HUES64 (cell line): ENCODE measurements at regions not wholly inside any gene's neighbourhood (a gene's known extent, or its start where the extent isn't known, plus 50 kb on each side); places are given as distances from the start of the nearest gene placed in this dataset.
"Not testable (repeated sequence)": the region's sequence is repeated elsewhere in the genome, so short reads cannot be mapped to it uniquely, and the experiment has no call there.

Experiments used
- H3K27ac ChIP-seq: 2 replicates; pipeline ENCODE4 v1.7.0; 2013; ENCODE audit warnings: low read depth, low read length, inconsistent platforms
- H3K27me3 ChIP-seq: 2 replicates; pipeline ENCODE4 v1.6.1; 2013; ENCODE audit warnings: mild to moderate bottlenecking, low read length; ENCODE audit not compliant: insufficient read depth
- H3K36me3 ChIP-seq: 2 replicates; pipeline ENCODE4 v1.6.1; 2013; ENCODE audit warnings: mild to moderate bottlenecking, low read length; ENCODE audit not compliant: insufficient read depth
- H3K4me1 ChIP-seq: 2 replicates; pipeline ENCODE4 v1.6.1; 2013; ENCODE audit warnings: mild to moderate bottlenecking, low read length, moderate library complexity; ENCODE audit not compliant: insufficient read depth
- H3K4me3 ChIP-seq: 2 replicates; pipeline ENCODE4 v1.5.1; 2013; ENCODE audit warnings: mild to moderate bottlenecking, low read length, moderate library complexity
- H3K9ac ChIP-seq: 2 replicates; pipeline ENCODE4 v1.6.1; 2013; ENCODE audit warnings: mild to moderate bottlenecking, low read depth, low read length
- H3K9me3 ChIP-seq: 2 replicates; pipeline ENCODE4 v1.6.1; 2013; ENCODE audit warnings: low read depth, low read length; ENCODE audit not compliant: insufficient read depth
- WGBS: fragments of 150-250, 120-280 bp; methylation state at CpG from one replicate; pipeline ENCODE4 v1.1.7; 2013; ENCODE audit warnings: missing lambda C conversion rate; 5-methylcytosine and 5-hydroxymethylcytosine counted together

DNA sequence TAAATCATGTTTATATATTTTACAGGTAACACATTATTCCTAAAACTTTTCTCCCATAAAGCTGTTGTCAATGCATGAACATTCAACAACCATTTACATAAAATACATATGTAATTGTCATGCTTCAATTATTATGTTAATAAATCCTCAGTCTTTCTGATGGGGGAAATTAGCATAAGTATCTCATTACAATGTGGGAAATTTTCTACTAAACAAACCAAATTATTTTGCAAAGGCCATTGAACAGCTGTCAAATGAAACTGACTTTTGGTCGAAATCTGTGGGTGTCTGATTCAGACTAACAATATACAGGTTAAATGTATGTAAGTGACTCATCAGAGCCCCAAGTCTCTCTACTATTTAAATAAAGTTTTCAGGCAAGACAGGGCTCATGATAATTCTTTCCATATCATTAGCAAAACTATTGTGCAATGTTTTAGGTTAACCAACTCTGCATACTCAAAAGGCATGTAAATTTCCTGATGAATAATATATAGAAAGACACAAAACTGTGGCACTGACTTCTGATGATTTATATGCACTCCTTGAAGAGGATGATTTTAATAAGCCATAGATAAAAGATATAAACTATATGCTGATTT is 795.3 kb upstream of the AADAT start:
- Histone ChIP-seq H3K9ac (no peak overlapping the region), H3K4me1 (peaks cover 20% of the 10 kb centered on the region), H3K27ac (peak overlapping the region; percentile 79; the same call in 1 of the 2 replicates), H3K27me3 (no peaks in the 10 kb centered on the region), H3K4me3 (no peak overlapping the region), H3K36me3 (no peaks in the 10 kb centered on the region), H3K9me3 (no peaks in the 10 kb centered on the region)
- WGBS = no CpG with 5 or more reads among the region's 1 CpG

DNA sequence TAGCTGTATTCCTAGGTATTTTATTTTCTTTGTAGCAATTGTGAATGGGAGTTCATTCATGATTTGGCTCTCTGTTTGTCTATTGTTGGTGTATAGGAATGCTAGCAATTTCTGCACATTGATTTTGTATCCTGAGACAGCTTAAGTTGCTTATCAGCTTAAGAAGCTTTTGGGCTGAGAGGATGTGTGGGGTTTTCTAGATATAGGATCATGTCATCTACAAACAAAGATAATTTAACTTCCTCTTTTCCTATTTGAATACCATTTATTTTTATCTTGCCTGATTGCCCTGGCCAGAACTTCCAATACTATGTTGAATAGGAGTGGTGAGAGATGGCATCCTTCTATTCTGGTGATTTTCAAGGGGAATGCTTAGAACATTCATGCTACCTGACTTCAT is 791.9 kb upstream of the AADAT start:
- not testable (repeated sequence) for H3K9me3 ChIP-seq, H3K27me3 ChIP-seq, H3K27ac ChIP-seq, H3K9ac ChIP-seq, H3K4me3 ChIP-seq, H3K36me3 ChIP-seq
- peaks cover 20% of the 10 kb centered on the region for H3K4me1 ChIP-seq

DNA sequence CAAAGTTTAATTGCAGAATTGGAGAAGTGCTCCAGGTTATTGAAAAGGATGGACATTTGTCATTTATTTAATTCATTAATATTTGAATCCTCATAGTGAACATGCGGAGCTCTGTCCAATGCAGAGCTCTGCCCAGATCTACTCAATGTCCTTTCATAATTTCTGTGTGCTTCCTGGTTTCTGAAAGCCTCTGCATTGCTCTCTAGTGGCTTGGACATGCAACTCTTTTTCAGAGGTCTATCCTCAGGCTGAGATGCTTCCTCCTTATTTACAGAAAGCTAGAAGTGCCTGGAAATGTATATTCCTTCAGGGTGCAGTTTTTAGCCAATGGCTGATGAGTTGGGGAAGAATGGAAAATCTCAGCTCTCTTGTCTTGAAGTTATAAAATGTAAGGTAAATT is 786.1 kb upstream of the AADAT start:
- H3K36me3 ChIP-seq = no peaks in the 10 kb centered on the region
- no peak overlapping the region for H3K4me3 ChIP-seq
- 97% methylated on average over 1 of the region's 1 CpG for WGBS
- no peaks in the 10 kb centered on the region for H3K4me1 ChIP-seq
- H3K27ac ChIP-seq = no peak overlapping the region
- H3K9me3 ChIP-seq = no peaks in the 10 kb centered on the region
- no peak overlapping the region for H3K9ac ChIP-seq
- no peaks in the 10 kb centered on the region for H3K27me3 ChIP-seq

DNA sequence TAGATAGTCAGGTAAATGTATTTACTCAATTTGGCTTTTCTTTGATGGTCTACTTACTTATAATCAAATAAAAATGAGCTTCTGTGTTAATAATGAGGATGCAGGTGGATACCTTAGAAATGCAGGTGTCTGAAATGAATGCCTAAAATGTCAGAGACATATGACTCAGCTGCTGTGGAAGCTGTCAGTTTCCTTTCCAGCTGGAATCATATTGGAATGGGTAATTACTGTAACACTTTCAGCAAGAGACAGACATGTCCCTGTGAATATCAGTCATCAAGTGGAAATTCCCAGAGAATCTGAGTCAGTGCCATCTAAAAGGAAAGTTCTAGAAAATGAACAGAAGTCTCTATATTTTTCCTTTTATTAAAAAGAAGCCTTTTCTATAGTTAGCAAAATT is 783.0 kb upstream of the AADAT start:
- Histone ChIP-seq H3K4me3 (no peak overlapping the region), H3K27ac (no peak overlapping the region), H3K27me3 (no peaks in the 10 kb centered on the region), H3K9me3 (no peaks in the 10 kb centered on the region), H3K9ac (no peak overlapping the region), H3K36me3 (no peaks in the 10 kb centered on the region), H3K4me1 (no peaks in the 10 kb centered on the region)

DNA sequence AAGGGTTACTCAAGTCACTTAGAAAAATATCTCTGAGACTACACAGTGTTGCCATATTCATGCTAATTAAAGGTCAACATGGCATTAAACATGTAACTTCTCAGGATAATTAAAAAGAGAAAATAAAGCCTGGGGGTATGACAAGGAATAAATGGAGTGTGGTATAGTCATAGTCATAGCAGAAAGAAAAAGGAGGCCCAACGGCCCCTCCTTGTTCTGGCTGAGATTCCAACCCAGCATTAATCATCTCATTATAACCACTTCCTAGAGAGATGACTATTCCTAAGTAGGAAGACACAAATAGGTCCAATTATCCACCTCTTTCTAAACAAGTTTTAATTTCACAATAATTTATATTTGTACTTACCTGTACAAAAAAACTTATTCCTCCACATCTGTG is 778.4 kb upstream of the AADAT start:
- WGBS = no CpG with 5 or more reads among the region's 1 CpG
- Histone ChIP-seq H3K27me3 (no peaks in the 10 kb centered on the region), H3K4me1 (no peaks in the 10 kb centered on the region), H3K4me3 (no peak overlapping the region), H3K27ac (no peak overlapping the region), H3K9me3 (no peaks in the 10 kb centered on the region), H3K9ac (no peak overlapping the region), H3K36me3 (no peaks in the 10 kb centered on the region)

DNA sequence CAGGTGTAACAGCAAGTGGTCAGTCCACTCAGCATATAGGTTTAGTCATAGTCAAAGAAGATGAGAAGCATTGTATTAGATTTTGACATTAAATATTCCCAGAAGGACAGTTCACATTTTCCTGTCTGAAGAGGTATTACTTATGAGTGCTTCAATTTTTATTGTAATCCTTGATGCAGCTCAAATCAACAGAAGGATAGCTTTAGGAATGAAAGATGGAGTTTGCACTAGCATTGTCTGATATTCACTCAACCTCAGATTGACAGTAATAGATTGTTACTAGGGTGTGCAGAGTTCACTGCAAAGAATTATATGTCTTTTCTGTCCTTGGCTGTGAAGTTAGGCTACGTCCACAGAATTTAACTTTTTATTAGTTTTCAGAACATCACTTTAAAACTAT is 764.3 kb upstream of the AADAT start:
- Histone ChIP-seq H3K36me3 (no peaks in the 10 kb centered on the region), H3K9me3 (no peaks in the 10 kb centered on the region), H3K4me1 (no peaks in the 10 kb centered on the region), H3K27me3 (no peaks in the 10 kb centered on the region), H3K27ac (no peak overlapping the region), H3K9ac (no peak overlapping the region), H3K4me3 (no peak overlapping the region)
- WGBS = no CpG with 5 or more reads among the region's 1 CpG

DNA sequence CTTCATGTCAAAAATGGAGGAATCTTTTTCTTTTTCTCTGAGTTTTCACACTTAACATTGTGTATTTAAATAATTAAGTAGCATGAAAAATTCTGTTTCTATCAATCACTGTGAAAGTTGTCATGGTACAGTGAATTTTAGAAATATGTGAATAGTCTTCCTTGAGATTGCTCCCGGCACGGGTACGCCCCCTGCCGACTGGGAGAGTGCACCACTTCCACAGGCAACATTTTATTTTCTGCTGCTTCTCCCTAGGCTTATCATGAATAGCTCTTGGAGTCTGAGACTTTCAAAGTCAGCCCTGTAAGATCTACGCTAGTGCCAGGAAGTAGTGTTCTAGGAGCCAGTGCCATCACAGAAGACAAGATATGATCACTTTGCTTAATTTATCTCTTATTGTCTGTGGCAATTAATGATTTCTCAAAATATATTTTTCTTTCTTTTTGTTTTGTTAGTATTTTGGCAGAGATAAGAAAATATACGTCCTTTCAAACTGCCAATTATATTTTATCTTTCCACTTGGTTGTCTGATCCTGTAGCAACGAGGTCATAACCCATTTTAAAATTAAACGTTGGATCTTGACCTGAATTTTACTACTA is 763.8 kb upstream of the AADAT start:
- H3K9ac ChIP-seq = no peak overlapping the region
- 42% methylated on average over 8 of the region's 8 CpGs for WGBS
- H3K9me3 ChIP-seq = no peaks in the 10 kb centered on the region
- H3K4me1 ChIP-seq = no peaks in the 10 kb centered on the region
- H3K4me3 ChIP-seq = no peak overlapping the region
- H3K36me3 ChIP-seq = no peaks in the 10 kb centered on the region
- H3K27me3 ChIP-seq = no peaks in the 10 kb centered on the region
- no peak overlapping the region for H3K27ac ChIP-seq

DNA sequence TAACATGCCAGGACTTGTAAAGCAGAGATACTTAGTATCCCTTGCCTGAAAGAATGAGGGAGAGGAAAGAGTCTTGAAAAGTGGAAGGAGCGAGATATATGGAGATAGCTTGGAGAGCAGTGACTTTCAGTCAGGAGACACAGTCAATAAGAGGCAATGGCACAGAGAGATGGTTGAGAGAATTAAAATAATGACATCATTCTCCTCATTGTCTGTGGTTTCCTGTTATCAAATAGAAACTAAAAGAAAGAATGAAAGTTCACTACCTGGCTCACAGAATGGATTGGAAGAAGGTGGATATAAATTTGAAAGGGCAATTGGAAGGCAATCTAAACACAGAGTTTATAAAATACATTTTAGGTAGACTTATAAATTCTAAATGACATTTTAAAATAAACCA is 760.2 kb upstream of the AADAT start:
- no peaks in the 10 kb centered on the region for H3K27me3 ChIP-seq
- H3K4me1 ChIP-seq = no peaks in the 10 kb centered on the region
- no peak overlapping the region for H3K27ac ChIP-seq
- H3K9ac ChIP-seq = no peak overlapping the region
- H3K9me3 ChIP-seq = no peaks in the 10 kb centered on the region
- H3K36me3 ChIP-seq = no peaks in the 10 kb centered on the region
- 100% methylated on average over 1 of the region's 1 CpG for WGBS
- H3K4me3 ChIP-seq = no peak overlapping the region

DNA sequence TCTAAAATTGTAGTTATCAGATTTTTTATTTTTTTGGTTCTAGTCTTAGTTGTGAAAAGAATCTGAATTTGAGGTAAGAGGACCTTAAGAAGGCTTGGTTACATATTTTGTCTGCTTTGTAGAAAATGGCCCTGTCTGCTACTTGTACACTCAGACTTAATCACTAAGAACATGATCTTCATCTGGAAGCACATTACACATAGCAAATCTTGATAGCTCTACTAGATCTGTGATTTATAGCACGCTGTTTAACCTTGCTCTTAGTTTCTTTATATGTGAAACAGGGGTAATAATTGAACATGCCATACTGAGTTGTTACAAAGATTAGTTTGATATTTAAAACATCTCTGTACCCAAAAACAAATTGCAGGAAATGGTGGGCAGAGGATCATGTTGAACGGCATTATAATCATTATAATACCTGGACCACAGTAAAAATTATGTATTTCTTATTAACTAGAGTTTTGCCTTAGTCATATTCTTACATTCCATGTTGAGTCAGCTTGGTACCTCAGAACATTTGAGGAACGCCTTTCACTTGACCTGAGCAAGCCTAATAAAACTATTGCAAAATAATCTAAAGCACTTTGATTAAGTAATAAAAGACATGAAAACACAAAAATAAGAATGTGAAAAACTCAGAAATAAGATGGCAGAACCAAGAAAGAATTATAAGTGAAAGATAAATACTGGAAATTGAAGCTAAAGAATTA is 738.0 kb upstream of the AADAT start:
- 100% methylated on average over 2 of the region's 3 CpGs for WGBS
- Histone ChIP-seq H3K27ac (no peak overlapping the region), H3K36me3 (no peaks in the 10 kb centered on the region)

DNA sequence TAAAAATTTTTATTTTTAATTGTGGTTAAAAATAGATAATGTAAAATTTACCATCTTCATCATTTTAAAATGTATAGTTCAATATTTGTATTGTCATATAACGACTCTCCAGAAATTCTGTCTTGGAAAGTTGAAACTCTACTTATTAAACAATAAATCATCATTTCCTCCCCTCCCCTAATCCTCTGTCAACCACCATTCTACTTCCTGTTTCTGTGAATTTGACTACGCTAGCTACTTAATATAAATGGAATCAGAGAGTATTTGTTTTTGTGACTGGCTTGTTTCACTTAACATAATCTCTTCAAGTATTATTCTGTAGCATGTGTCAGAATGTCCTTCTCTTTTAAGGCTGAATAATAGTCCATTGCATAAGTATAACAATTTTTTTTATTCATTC is 729.0 kb upstream of the AADAT start:
- WGBS = 100% methylated on average over 1 of the region's 2 CpGs
- no peak overlapping the region for H3K27ac ChIP-seq

More for the DNA sequence above, 738.0 kb upstream of the AADAT start:
- H3K9me3 ChIP-seq = no peaks in the 10 kb centered on the region
- no peaks in the 10 kb centered on the region for H3K27me3 ChIP-seq
- H3K4me3 ChIP-seq = no peak overlapping the region
- no peak overlapping the region for H3K9ac ChIP-seq
- H3K4me1 ChIP-seq = no peaks in the 10 kb centered on the region

DNA sequence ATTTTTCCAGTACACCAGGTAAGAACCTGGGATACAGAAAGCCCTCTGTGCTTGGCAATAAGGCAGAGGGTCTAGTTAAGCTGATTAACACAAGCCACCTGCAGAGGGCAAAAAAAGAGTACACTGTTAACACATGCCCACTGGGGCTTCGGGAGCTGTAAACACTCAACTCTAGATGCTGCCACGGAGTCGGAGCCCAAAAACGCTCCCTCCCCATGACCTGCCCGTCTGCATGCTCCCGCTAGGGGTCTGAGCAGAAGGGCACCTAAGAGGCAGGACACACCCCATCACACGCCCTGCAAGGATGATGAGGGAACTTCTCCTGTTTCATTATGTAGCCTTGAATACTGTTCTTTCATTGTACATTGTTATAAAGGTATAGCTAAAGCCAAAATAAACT is 715.6 kb upstream of the AADAT start:
- no peaks in the 10 kb centered on the region for H3K9me3 ChIP-seq
- H3K4me3 ChIP-seq = no peak overlapping the region
- no peaks in the 10 kb centered on the region for H3K36me3 ChIP-seq
- no peak overlapping the region for H3K27ac ChIP-seq
- no peak overlapping the region for H3K9ac ChIP-seq
- WGBS = 89% methylated on average over 7 of the region's 7 CpGs
- no peaks in the 10 kb centered on the region for H3K4me1 ChIP-seq
- no peaks in the 10 kb centered on the region for H3K27me3 ChIP-seq

More for the DNA sequence above, 729.0 kb upstream of the AADAT start:
- no peak overlapping the region for H3K4me3 ChIP-seq
- H3K36me3 ChIP-seq = no peaks in the 10 kb centered on the region
- no peaks in the 10 kb centered on the region for H3K4me1 ChIP-seq
- no peaks in the 10 kb centered on the region for H3K27me3 ChIP-seq
- H3K9ac ChIP-seq = no peak overlapping the region
- H3K9me3 ChIP-seq = peaks cover 34% of the 10 kb centered on the region
